ENCODE measurements at regions not wholly inside any gene's neighbourhood (a gene's known extent, or its start where the extent isn't known, plus 50 kb on each side); places are given as distances from the start of the nearest gene placed in this dataset.

- TF ChIP-seq CTCF (IDR thresholded peaks at IDR 0.05; ENCODE audit: extremely low read depth, insufficient read depth, missing control alignments) = no peak
- in situ Hi-C loops (cut with MboI; ENCODE audit: low pct_unique_long_range_greater_than_20kb, low sequenced_read_pairs, unreplicated experiment) = no loop called here
- no peak for DNase-seq (ENCODE audit: low spot score)
Measured at GRCh38 chr17:77451894-77452852, 311.4 kb downstream of the SEC14L1 start.

GRCh38 chr17:77453613-77454241 is 313.0 kb downstream of the SEC14L1 start:
- in situ Hi-C loops (cut with MboI; ENCODE audit: low pct_unique_long_range_greater_than_20kb, low sequenced_read_pairs, unreplicated experiment) = no loop called here
- no peak for TF ChIP-seq CTCF (IDR thresholded peaks at IDR 0.05; ENCODE audit: extremely low read depth, insufficient read depth, missing control alignments)
- DNase-seq (ENCODE audit: low spot score) = peak; percentile 72

- no peak for TF ChIP-seq CTCF (IDR thresholded peaks at IDR 0.05; ENCODE audit: extremely low read depth, insufficient read depth, missing control alignments)
- in situ Hi-C loops (cut with MboI; ENCODE audit: low pct_unique_long_range_greater_than_20kb, low sequenced_read_pairs, unreplicated experiment) = no loop called here
- no peak for DNase-seq (ENCODE audit: low spot score)
Measured at GRCh38 chr17:77454242-77455095, 313.7 kb downstream of the SEC14L1 start.

- DNase-seq (ENCODE audit: low spot score) = no peak
- in situ Hi-C loops (cut with MboI; ENCODE audit: low pct_unique_long_range_greater_than_20kb, low sequenced_read_pairs, unreplicated experiment) = no loop called here
- no peak for TF ChIP-seq CTCF (IDR thresholded peaks at IDR 0.05; ENCODE audit: extremely low read depth, insufficient read depth, missing control alignments)
Measured at GRCh38 chr17:77455111-77455890, 314.5 kb downstream of the SEC14L1 start.

- no peak for TF ChIP-seq CTCF (IDR thresholded peaks at IDR 0.05; ENCODE audit: extremely low read depth, insufficient read depth, missing control alignments)
- no peak for DNase-seq (ENCODE audit: low spot score)
- in situ Hi-C loops (cut with MboI; ENCODE audit: low pct_unique_long_range_greater_than_20kb, low sequenced_read_pairs, unreplicated experiment) = no loop called here
Measured at GRCh38 chr17:77455891-77456260, 315.1 kb downstream of the SEC14L1 start.

Measured in GM13977 (cell line).